GM23338 (cell line): ENCODE measurements at regions not wholly inside any gene's neighbourhood (a gene's known extent, or its start where the extent isn't known, plus 50 kb on each side); places are given as distances from the start of the nearest gene placed in this dataset.

Source experiments
- CTCF ChIP-seq, 2 experiments: fragments of 200-600 bp in 1 of 2; sonication (generic) in 1 of 2; conservative IDR thresholded peaks; 2 replicates each; pipeline versions ENCODE4 v1.5.1 to v1.6.1; 2016 to 2017; ENCODE audit warnings: antibody characterized with exemption in 2 of 2, low read depth in 2 of 2, mild to moderate bottlenecking in 2 of 2, moderate library complexity in 1 of 2
- EZH2phosphoT487 ChIP-seq: fragments of 200-600 bp; sonication (generic); IDR thresholded peaks from one replicate; pipeline ENCODE4 v1.8.1; 2018; ENCODE audit warnings: antibody characterized with exemption; ENCODE audit not compliant: unreplicated experiment

- TF ChIP-seq CTCF (conservative IDR thresholded peaks at IDR 0.05; ENCODE audit: low read depth in 2 of 2) (no peak), EZH2phosphoT487 (no peak)
Observed at GRCh38 chr5:122545986-122546385, 228.9 kb upstream of the SNX2 start.
